Neuronal stem cell (in vitro differentiated cells): ENCODE measurements at regions not wholly inside any gene's neighbourhood (a gene's known extent, or its start where the extent isn't known, plus 50 kb on each side); places are given as distances from the start of the nearest gene placed in this dataset.

Source experiments
- DNase-seq: peaks from one replicate; pipeline ENCODE4 v3.0.0-alpha.2; 2013; ENCODE audit warnings: low spot score
- H2AFZ ChIP-seq: one replicate; pipeline ENCODE4 v1.6.1; 2013; ENCODE audit warnings: mild to moderate bottlenecking, low read length, inconsistent platforms
- H2AK5ac ChIP-seq: 2 replicates; pipeline ENCODE4 v1.6.1; 2013; ENCODE audit warnings: low read depth, mild to moderate bottlenecking, inconsistent platforms, low read length, moderate library complexity, mixed read lengths
- H2BK120ac ChIP-seq: 2 replicates; pipeline ENCODE4 v1.6.1; 2013; ENCODE audit warnings: low read depth, mild to moderate bottlenecking, inconsistent platforms, low read length, moderate library complexity, mixed read lengths
- H2BK12ac ChIP-seq: one replicate; pipeline ENCODE4 v1.6.1; 2013; ENCODE audit warnings: low read length, inconsistent platforms
- H2BK15ac ChIP-seq: 2 replicates; pipeline ENCODE4 v1.6.1; 2013; ENCODE audit warnings: mild to moderate bottlenecking, low read length, inconsistent platforms, mixed read lengths
- H2BK5ac ChIP-seq: one replicate; pipeline ENCODE4 v1.6.1; 2013; ENCODE audit warnings: inconsistent platforms, mild to moderate bottlenecking, low read length, moderate library complexity
- H3K14ac ChIP-seq: one replicate; pipeline ENCODE4 v1.6.1; 2013; ENCODE audit warnings: low read length, inconsistent platforms
- H3K18ac ChIP-seq: 2 replicates; pipeline ENCODE4 v1.6.1; 2013; ENCODE audit warnings: low read length, inconsistent platforms
- H3K23ac ChIP-seq: 2 replicates; pipeline ENCODE4 v1.6.1; 2013; ENCODE audit warnings: low read depth, mild to moderate bottlenecking, mixed read lengths, low read length, inconsistent platforms; ENCODE audit not compliant: poor library complexity
- H3K27ac ChIP-seq: replicated peaks from 3 replicates; pipeline ENCODE4 v1.5.1; 2013; ENCODE audit warnings: low read length, inconsistent platforms
- H3K27me3 ChIP-seq, 3 experiments: 2 replicates each; pipeline ENCODE4 v1.6.1; 2013; ENCODE audit warnings: low read length in 3 of 3, mild to moderate bottlenecking in 2 of 3, inconsistent platforms in 1 of 3, low read depth in 1 of 3, mixed read lengths in 1 of 3, moderate library complexity in 1 of 3; ENCODE audit not compliant: control insufficient read depth in 3 of 3, insufficient read depth in 3 of 3
- H3K36me3 ChIP-seq, 2 donors: replicated peaks in 1 of 2; 2 replicates each; pipeline ENCODE4 v1.6.1; 2013; ENCODE audit warnings: low read length in 2 of 2; ENCODE audit not compliant: control insufficient read depth in 2 of 2, insufficient read depth in 2 of 2
- H3K4ac ChIP-seq: 2 replicates; pipeline ENCODE4 v1.6.1; 2013; ENCODE audit warnings: inconsistent platforms, mild to moderate bottlenecking, low read length, moderate library complexity
- H3K4me1 ChIP-seq, 2 donors: 1 replicate in 1 of 2; 2 replicates in 1 of 2; pipeline ENCODE4 v1.6.1; 2013; ENCODE audit warnings: low read length in 2 of 2, low read depth in 1 of 2; ENCODE audit not compliant: control insufficient read depth in 2 of 2, insufficient read depth in 1 of 2
- H3K4me2 ChIP-seq: one replicate; pipeline ENCODE4 v1.6.1; 2013; ENCODE audit warnings: mild to moderate bottlenecking, low read length, inconsistent platforms; ENCODE audit not compliant: insufficient read depth, poor library complexity, severe bottlenecking
- H3K4me3 ChIP-seq, 2 donors: 2 replicates each; pipeline ENCODE4 v1.5.1; 2013; ENCODE audit warnings: low read length in 2 of 2, mild to moderate bottlenecking in 2 of 2, inconsistent platforms in 1 of 2, moderate library complexity in 1 of 2
- H3K79me1 ChIP-seq: one replicate; pipeline ENCODE4 v1.6.1; 2013; ENCODE audit warnings: low read depth, mild to moderate bottlenecking, inconsistent platforms, low read length, moderate library complexity
- H3K9ac ChIP-seq: one replicate; pipeline ENCODE4 v1.6.1; 2013; ENCODE audit warnings: mild to moderate bottlenecking, low read depth, low read length, inconsistent platforms; ENCODE audit not compliant: poor library complexity
- H3K9me3 ChIP-seq, 2 donors: replicated peaks in 1 of 2; 2 replicates each; pipeline versions ENCODE3 to v1.6.1; 2013; ENCODE audit warnings: low read length in 2 of 2, mild to moderate bottlenecking in 2 of 2, inconsistent platforms in 1 of 2, low read depth in 1 of 2, mixed read lengths in 1 of 2, moderate library complexity in 1 of 2; ENCODE audit not compliant: control insufficient read depth in 2 of 2, insufficient read depth in 1 of 2
- H4K8ac ChIP-seq: one replicate; pipeline ENCODE4 v1.6.1; 2013; ENCODE audit warnings: low read depth, mild to moderate bottlenecking, inconsistent platforms, low read length, moderate library complexity
- H4K91ac ChIP-seq: one replicate; pipeline ENCODE4 v1.6.1; 2013; ENCODE audit warnings: low read length, low read depth, mild to moderate bottlenecking, inconsistent platforms; ENCODE audit not compliant: poor library complexity
- WGBS, 2 donors: extraction: QIAGEN DNeasy Blood & Tissue Kit; methylation state at CpG; one replicate each; pipeline ENCODE4 v1.1.7; 2013; ENCODE audit warnings: missing lambda C conversion rate in 2 of 2, mixed read lengths in 1 of 2; ENCODE audit not compliant: insufficient read length in 2 of 2, insufficient replicate concordance in 1 of 2; ENCODE audit errors: extremely low coverage in 2 of 2; 5-methylcytosine and 5-hydroxymethylcytosine counted together

DNA sequence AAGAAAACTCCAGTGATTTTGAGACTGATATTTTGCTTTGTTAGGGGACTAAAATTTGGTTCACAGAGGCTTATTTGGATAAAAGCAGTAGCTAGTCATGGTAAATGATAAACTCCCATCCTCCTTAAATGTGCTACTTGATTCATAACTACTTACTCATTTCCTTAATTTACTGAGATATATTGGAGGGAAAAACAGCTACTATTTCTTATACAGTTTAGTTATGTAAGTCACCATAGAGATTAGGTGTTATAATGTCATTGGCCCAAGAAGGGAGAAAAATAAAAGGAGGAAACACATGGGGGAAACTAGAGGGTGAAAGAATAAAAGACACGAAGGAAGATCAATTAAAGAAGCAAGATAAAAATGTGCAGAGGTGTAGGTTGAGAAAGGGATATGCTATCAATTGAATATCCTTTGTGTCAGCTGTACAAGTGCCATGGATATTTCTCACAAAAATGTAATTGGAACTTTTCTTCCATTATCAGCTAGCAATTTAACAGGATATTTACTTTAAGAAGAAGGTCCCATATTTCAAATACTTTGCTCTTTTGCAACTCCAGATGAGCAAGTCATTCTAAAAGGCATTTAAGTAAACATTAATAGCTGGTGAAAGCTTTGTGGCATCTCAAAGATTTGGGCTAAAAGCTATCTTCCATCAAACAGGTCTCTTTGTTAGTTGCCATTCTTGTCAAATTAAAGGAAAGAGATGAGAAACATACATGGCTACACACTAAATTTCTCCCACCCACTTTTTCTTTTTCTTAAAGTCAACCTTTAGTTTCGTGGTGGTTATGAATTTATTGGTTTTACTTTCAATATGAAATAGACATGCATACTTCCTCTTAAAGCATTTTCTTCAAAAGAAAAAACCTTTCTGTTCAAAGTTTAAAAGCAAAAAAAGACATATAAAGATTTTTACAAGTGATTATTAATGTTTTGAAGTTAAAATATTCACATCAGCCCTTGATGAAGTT, 439.5 kb downstream of the CCER1 start:
- Histone ChIP-seq H2BK5ac (no peak overlapping the region), H3K27me3 (no peaks in the 10 kb centered on the region), H3K27ac (no peak overlapping the region), H3K79me1 (no peaks in the 10 kb centered on the region), H3K4me2 (no peak overlapping the region), H4K91ac (no peak overlapping the region), H3K4ac (no peak overlapping the region), H2AK5ac (no peak overlapping the region), H2BK15ac (no peak overlapping the region), H3K14ac (no peak overlapping the region), H3K4me1 (no peaks in the 10 kb centered on the region), H3K23ac (no peak overlapping the region), H2AFZ (no peak overlapping the region), H2BK12ac (no peak overlapping the region), H3K18ac (no peak overlapping the region), H4K8ac (no peak overlapping the region), H3K36me3 (no peaks in the 10 kb centered on the region), H3K9ac (no peak overlapping the region), H2BK120ac (no peak overlapping the region), H3K4me3 (no peak overlapping the region), H3K9me3 (no peaks in the 10 kb centered on the region)
- WGBS, 2 donors: no CpG with 5 or more reads among the region's 2 CpGs
- no peak for DNase-seq

- Histone ChIP-seq H2AK5ac (no peak overlapping the region), H3K79me1 (no peaks in the 10 kb centered on the region), H2BK15ac (no peak overlapping the region), H4K8ac (no peak overlapping the region), H2BK12ac (no peak overlapping the region), H3K4me1 (no peaks in the 10 kb centered on the region), H3K4ac (no peak overlapping the region), H3K4me3 (no peak overlapping the region), H3K27me3 (no peaks in the 10 kb centered on the region), H3K9me3 (no peaks in the 10 kb centered on the region), H3K18ac (no peak overlapping the region), H3K36me3 (no peaks in the 10 kb centered on the region), H4K91ac (no peak overlapping the region), H2BK120ac (no peak overlapping the region), H3K14ac (no peak overlapping the region), H2AFZ (no peak overlapping the region), H2BK5ac (no peak overlapping the region), H3K27ac (no peak overlapping the region), H3K23ac (no peak overlapping the region), H3K9ac (no peak overlapping the region), H3K4me2 (no peak overlapping the region)
- WGBS, 2 donors: no CpG with 5 or more reads among the region's 3 CpGs
- DNase-seq: no peak
Measured at GRCh38 chr12:90514325-90514724, 440.7 kb downstream of the CCER1 start.

GRCh38 chr12:90512518-90512917, 442.5 kb downstream of the CCER1 start:
- DNase-seq: no peak
- Histone ChIP-seq H3K36me3 (no peaks in the 10 kb centered on the region), H2AFZ (no peak overlapping the region), H2BK15ac (no peak overlapping the region), H3K4me1 (no peaks in the 10 kb centered on the region), H3K14ac (no peak overlapping the region), H3K4me3 (no peak overlapping the region), H3K4ac (no peak overlapping the region), H2AK5ac (no peak overlapping the region), H2BK120ac (no peak overlapping the region), H2BK12ac (no peak overlapping the region), H3K18ac (no peak overlapping the region), H3K9me3 (no peaks in the 10 kb centered on the region), H2BK5ac (no peak overlapping the region), H4K8ac (no peak overlapping the region), H3K23ac (no peak overlapping the region), H3K9ac (no peak overlapping the region), H4K91ac (no peak overlapping the region), H3K79me1 (no peaks in the 10 kb centered on the region), H3K27ac (no peak overlapping the region), H3K27me3 (no peaks in the 10 kb centered on the region), H3K4me2 (no peak overlapping the region)
- WGBS, 2 donors: no CpG with 5 or more reads among the region's 1 CpG

GRCh38 chr12:90510948-90511347, 444.0 kb downstream of the CCER1 start:
- Histone ChIP-seq H2AK5ac (no peak overlapping the region), H2BK120ac (no peak overlapping the region), H3K14ac (no peak overlapping the region), H3K18ac (no peak overlapping the region), H3K9ac (no peak overlapping the region), H2AFZ (no peak overlapping the region), H3K27me3 (no peaks in the 10 kb centered on the region), H2BK12ac (no peak overlapping the region), H3K23ac (no peak overlapping the region), H3K4me1 (no peaks in the 10 kb centered on the region), H3K4me2 (no peak overlapping the region), H3K9me3 (no peaks in the 10 kb centered on the region), H4K8ac (no peak overlapping the region), H3K27ac (no peak overlapping the region), H3K4ac (no peak overlapping the region), H2BK15ac (no peak overlapping the region), H3K36me3 (no peaks in the 10 kb centered on the region), H3K79me1 (no peaks in the 10 kb centered on the region), H4K91ac (no peak overlapping the region), H2BK5ac (no peak overlapping the region), H3K4me3 (no peak overlapping the region)
- no peak for DNase-seq
